ENCODE measurements at regions not wholly inside any gene's neighbourhood (a gene's known extent, or its start where the extent isn't known, plus 50 kb on each side); places are given as distances from the start of the nearest gene placed in this dataset.

GRCh38 chr17:13263746-13264145, 245.9 kb upstream of the ELAC2 start:
- TF ChIP-seq CTCF (IDR thresholded peaks at IDR 0.05; ENCODE audit: unreplicated experiment) = no peak
- Mint-ChIP-seq H3K4me1 (peaks cover 51% of the 10 kb centered on the region), H3K27ac (peak overlapping the region; percentile 85), H3K36me3 (no peaks in the 10 kb centered on the region), H3K4me3 (no peak overlapping the region), H3K27me3 (ENCODE audit: low read depth) (no peaks in the 10 kb centered on the region), H3K9me3 (peaks cover 3% of the 10 kb centered on the region)
- no peak for DNase-seq (ENCODE audit: low spot score in 2 of 2, unreplicated experiment in 2 of 2)

- TF ChIP-seq CTCF (IDR thresholded peaks at IDR 0.05; ENCODE audit: unreplicated experiment) = no peak
- Mint-ChIP-seq H3K27ac (no peak overlapping the region), H3K4me1 (no peaks in the 10 kb centered on the region), H3K36me3 (no peaks in the 10 kb centered on the region), H3K9me3 (peaks cover 11% of the 10 kb centered on the region), H3K27me3 (ENCODE audit: low read depth) (peaks cover 2% of the 10 kb centered on the region), H3K4me3 (no peak overlapping the region)
- DNase-seq (ENCODE audit: low spot score in 2 of 2, unreplicated experiment in 2 of 2) = no peak
Observed at GRCh38 chr17:13256545-13256944, 238.7 kb upstream of the ELAC2 start.

- no peak overlapping the region for H3K27ac Mint-ChIP-seq
- peaks cover 20% of the 10 kb centered on the region for H3K9me3 Mint-ChIP-seq
- no peak for TF ChIP-seq CTCF (IDR thresholded peaks at IDR 0.05; ENCODE audit: unreplicated experiment)
- DNase-seq (ENCODE audit: low spot score in 2 of 2, unreplicated experiment in 2 of 2) = no peak
- H3K4me3 Mint-ChIP-seq = no peak overlapping the region
- H3K4me1 Mint-ChIP-seq = no peaks in the 10 kb centered on the region
- peaks cover 2% of the 10 kb centered on the region for H3K27me3 Mint-ChIP-seq (ENCODE audit: low read depth)
- H3K36me3 Mint-ChIP-seq = no peaks in the 10 kb centered on the region
Observed at GRCh38 chr17:13253733-13254410, 236.0 kb upstream of the ELAC2 start.

GRCh38 chr17:13244513-13244912, 226.7 kb upstream of the ELAC2 start:
- no peak overlapping the region for H3K27ac Mint-ChIP-seq
- H3K36me3 Mint-ChIP-seq = no peaks in the 10 kb centered on the region
- peaks cover 20% of the 10 kb centered on the region for H3K9me3 Mint-ChIP-seq
- H3K4me1 Mint-ChIP-seq = no peaks in the 10 kb centered on the region
- H3K27me3 Mint-ChIP-seq (ENCODE audit: low read depth) = no peaks in the 10 kb centered on the region
- H3K4me3 Mint-ChIP-seq = no peak overlapping the region
- no peak for DNase-seq (ENCODE audit: low spot score in 2 of 2, unreplicated experiment in 2 of 2)
- no peak for TF ChIP-seq CTCF (IDR thresholded peaks at IDR 0.05; ENCODE audit: unreplicated experiment)

- Mint-ChIP-seq H3K4me1 (no peaks in the 10 kb centered on the region), H3K4me3 (no peak overlapping the region), H3K36me3 (no peaks in the 10 kb centered on the region), H3K27ac (no peak overlapping the region), H3K27me3 (ENCODE audit: low read depth) (no peaks in the 10 kb centered on the region), H3K9me3 (peaks cover 12% of the 10 kb centered on the region)
- TF ChIP-seq CTCF (IDR thresholded peaks at IDR 0.05; ENCODE audit: unreplicated experiment) = no peak
- no peak for DNase-seq (ENCODE audit: low spot score in 2 of 2, unreplicated experiment in 2 of 2)
Observed at GRCh38 chr17:13243585-13243984, 225.8 kb upstream of the ELAC2 start.

GRCh38 chr17:13240851-13241250, 223.0 kb upstream of the ELAC2 start:
- Mint-ChIP-seq H3K9me3 (peaks cover 14% of the 10 kb centered on the region), H3K36me3 (no peaks in the 10 kb centered on the region), H3K4me3 (no peak overlapping the region), H3K4me1 (no peaks in the 10 kb centered on the region), H3K27ac (no peak overlapping the region), H3K27me3 (ENCODE audit: low read depth) (no peaks in the 10 kb centered on the region)
- DNase-seq (ENCODE audit: low spot score in 2 of 2, unreplicated experiment in 2 of 2) = no peak
- no peak for TF ChIP-seq CTCF (IDR thresholded peaks at IDR 0.05; ENCODE audit: unreplicated experiment)
